Kasumi-1 (cell line): ENCODE measurements at regions not wholly inside any gene's neighbourhood (a gene's known extent, or its start where the extent isn't known, plus 50 kb on each side); places are given as distances from the start of the nearest gene placed in this dataset.
"Not testable (repeated sequence)": the region's sequence is repeated elsewhere in the genome, so short reads cannot be mapped to it uniquely, and the experiment has no call there.

Source experiments
- DNase-seq, 2 experiments: peaks; one replicate each; lab custom pipeline; 2025; lab: John Stamatoyannopoulos, UW

DNA sequence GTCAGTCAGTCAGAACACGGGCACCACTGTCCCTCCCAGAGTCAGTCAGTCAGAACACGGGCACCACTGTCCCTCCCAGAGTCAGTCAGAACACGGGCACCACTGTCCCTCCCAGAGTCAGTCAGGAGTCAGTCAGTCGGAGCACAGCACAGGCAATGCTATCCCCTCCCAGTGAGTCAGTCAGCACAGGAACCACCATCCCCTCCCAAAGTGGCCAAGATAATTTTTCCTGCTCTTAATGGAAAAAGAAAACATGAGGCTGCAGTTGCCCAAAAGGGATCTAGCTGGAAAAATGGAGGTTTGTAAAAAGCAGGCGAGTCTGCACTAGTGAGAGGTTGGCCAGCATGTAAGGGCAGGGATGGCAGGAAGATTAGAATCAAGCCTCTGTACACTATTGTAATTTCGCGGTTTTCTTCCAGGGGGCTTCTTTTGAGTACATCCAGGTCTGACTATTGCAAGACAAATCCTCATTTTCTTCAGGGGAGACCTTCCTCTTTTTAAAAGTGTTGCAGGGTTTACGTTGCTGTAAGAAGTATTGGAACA, 213.8 kb downstream of the SIPA1L2 start:
- peak in 1 of 2 experiments; percentile 6 for DNase-seq

DNA sequence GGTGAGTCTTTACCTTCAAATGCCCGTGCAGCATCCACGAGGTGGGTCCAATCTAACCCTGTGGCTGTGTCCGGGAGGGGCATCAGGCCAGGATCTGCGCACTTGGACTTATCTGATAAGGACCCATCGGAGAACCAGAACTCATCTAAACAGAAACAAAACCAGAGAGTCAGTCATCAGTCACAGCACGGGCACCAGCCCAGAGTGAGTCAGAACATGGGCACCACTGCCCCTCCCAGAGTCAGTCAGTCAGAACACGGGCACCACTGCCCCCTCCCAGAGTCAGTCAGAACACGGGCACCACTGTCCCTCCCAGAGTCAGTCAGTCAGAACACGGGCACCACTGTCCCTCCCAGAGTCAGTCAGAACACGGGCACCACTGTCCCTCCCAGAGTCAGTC, 214.5 kb downstream of the SIPA1L2 start:
- DNase-seq, result not testable (repeated sequence)

DNA sequence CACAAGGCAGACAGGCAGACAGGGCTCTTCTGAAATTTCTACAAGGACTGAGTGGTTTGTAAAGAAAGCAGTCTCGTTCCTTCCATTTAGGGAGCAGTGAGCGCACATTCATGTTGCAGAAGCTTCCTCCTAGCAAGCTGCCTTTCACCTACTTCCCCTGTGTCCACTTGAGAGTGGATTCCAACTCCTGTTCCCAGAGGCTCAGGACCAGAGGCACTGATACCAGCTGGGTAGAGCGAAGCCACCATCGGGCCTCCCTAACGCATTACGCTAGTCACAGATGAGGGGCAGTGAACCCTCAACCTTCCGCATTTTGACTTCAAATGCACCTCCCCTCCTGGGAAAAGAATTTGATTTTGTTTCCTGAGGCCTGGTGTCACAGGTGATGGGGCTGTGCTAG, 215.8 kb downstream of the SIPA1L2 start:
- DNase-seq, result no peak

DNA sequence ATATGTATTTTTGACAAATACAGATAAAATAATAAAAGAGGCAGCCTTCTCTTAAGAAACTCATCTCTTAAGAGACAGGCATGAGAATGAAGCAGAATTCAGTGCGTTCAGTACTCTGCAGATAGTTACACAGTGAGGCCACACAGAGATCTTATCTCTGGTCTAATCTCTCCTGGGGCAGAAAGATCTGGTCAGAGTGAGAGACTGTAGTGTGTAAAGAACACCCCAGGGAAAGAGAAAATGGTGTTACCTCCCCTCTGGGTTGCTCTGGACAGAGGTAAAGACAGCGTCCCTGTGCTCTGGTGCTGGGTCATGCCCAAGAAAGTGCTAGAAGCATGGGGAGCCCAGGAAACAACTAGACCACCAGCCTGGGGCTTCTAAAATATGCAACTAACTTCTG, 216.3 kb downstream of the SIPA1L2 start:
- no peak for DNase-seq

DNA sequence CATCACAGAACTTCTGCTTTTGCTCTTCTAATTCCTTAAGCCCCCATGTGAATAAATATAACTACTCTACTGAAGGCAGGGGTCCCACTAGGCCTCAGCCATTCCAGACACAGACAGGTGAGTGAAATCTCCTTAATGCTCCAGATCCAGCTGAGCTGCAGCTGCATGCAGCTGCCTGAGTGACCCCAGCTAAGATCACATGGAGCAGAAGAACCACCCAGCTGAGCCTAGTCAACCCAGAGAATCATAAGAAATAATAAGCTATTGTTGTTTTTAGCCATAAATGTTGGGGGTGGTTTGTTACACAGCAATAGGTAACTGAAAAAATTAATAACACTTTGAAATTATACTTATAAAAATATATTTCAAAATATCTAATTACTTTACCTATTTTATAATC, 220.3 kb downstream of the SIPA1L2 start:
- no peak for DNase-seq

DNA sequence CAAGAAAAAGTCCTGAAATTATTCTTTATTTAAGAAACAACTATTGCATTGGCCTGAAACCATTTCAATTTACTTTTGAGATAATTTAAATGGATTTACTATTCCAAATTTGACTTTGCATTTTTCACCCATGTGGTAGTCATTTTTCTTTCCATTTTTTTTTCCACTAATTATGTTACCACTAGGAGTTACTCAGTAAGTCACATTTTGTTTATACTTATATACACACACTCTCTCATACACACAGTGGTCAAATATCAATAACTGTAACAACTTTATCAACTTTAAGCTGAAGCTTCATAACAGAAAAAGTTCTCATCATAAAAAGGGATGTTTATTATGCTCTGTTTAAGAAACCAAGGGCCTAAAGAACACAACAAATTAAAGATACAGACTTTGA, 222.8 kb downstream of the SIPA1L2 start:
- no peak for DNase-seq

DNA sequence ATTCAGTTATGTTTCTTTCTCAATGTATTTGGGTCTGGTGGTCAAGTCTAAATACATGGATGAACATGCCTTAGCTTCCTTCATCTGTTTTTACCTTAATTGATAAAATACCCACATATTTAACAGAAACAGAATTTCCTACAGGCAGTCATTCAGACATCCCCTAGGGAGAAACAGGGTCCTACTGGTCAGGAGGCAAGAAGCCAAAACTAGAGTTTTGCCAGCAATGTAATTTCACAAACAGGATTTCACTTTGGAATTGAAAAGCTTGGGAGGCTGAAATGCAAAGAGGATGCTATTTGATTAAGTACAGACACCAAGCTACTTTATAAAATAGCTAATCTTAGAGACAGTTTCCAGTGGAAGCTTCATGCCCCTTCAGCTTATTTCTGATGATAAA, 224.2 kb downstream of the SIPA1L2 start:
- no peak for DNase-seq

DNA sequence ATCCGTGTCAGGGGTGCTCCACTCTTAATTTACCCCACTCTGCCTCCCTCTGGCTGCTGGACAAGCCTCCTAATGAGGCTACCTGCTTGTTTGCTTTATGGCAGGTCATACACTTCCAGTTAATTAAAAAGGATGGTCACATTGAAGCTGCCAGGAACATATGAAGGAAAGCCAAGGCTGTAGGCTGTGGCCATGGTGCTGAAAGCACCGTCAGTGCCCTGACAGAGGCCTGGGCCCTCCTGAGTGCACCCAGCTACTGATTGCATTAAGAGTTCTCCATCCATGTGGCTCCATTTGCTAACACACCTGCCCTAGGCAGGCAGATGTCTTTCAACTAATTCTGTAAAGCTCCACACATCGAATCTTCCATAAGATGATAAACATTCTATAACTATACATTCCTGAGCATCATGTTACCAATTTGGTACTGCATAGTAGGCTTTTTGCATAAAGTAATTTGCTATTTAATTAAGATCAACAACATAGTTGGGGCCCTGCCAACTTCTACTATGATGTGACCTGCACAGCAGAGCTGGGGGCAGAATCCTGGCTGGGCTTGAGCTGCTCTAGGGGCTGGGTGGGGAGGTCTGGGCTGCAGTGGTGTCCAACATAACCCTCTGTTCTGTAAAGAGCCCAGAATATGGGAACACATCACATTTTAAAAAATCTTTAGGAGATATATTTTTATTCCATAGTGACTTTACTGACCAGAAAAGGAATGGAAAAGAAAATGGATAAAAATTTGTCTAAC, 224.8 kb downstream of the SIPA1L2 start:
- no peak for DNase-seq

DNA sequence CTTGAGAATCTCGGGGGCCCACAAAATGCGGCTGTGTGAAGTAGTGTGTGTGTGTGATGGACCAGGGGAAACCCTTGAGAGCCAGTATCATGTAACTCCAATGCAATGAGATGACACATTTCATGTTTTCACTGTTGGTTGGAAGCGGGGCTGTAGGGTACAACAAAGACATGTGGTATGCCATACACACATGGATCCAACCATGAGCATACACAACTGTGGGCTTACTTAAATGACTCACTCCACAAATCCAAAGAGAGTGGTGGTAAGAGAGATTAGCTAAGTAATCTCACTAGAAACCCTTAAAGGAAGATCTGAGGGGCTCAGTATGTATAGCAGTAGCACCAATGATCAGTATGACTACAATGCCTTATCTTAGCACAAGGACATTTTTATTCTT, 225.7 kb downstream of the SIPA1L2 start:
- DNase-seq, result no peak

DNA sequence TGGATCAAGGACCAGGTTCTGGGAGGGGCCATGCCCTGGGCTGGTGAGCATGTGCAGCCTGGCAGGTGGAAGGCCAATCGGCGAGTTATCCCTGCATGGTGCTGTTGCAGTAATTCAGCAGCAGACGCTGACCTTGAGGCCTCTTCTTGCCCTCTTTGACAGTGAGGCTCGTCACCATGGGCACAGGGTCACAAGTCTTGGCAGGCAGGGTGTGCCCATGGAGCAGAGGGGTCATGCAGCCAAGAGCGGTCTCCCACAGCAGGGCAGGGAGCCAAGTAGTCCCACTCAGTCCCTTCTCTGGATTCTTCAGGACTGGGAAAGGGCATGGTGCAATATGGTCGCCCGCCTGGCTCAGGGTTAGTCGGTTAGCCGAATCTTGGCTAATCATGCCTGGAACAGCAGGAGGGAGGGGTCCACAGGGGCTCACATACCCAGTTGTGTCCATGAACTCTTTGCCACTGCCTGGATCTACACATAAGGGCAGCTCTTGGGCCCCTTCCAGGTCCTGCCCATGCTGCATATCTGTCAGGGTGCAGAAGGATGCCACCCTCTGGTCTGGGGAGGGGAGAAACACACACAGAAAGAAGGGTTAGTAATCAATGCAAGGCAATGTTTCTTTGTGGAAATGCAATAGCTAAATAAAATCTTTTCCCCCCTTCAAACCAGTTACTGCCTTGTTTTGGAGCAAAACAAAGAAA, 226.8 kb downstream of the SIPA1L2 start:
- no peak for DNase-seq

DNA sequence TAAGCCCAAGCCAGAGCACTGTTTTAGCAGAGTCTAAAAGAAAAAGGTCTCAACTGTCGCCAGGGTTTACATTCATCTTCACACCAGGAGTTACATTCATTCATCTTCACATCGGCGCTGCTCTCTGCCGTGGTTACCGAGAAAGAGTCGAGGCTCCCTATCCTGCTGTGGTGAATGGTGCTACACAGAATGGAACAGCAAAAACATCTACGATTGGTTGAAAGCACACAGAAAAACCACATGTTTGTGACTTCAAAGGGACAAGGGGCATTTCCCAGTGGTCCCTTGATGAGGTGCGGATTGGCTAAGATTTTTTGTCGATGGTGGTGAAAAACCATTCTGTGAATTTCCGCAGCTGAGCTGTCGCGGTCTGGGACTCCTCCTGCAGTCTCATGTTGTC, 231.1 kb downstream of the SIPA1L2 start:
- no peak for DNase-seq

DNA sequence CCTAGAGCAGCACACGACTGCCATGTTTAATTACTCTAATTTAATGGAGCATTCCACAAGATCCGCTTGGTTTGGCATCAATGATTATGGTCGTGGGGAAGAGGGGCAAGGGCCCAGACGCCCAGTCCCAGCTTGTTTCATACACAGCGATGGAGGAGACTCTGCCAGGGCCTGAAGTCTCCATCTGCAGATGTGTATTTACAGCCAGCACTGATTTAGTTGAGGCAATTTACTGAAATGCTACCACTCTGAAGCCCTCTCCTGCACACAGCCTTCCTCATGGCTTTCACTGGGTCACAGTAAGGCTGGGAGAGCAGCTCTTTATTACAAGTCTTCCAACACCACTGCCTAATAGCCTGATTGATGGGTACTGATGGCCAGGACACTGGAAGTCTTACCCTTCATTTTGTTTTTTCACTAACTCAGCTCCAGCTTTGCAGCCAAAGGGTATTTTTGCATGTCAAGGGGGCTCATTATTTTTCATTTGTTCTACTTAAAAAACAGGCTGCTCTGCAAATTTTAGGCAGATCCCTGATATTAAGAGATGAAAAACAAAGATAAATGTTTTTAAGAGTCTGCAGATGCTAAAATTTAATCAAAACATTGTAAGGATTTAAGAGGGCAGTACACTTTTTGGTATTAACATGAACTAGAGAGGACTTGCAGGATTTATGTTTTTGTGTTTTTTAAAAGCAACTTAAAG, 236.3 kb downstream of the SIPA1L2 start:
- no peak for DNase-seq

DNA sequence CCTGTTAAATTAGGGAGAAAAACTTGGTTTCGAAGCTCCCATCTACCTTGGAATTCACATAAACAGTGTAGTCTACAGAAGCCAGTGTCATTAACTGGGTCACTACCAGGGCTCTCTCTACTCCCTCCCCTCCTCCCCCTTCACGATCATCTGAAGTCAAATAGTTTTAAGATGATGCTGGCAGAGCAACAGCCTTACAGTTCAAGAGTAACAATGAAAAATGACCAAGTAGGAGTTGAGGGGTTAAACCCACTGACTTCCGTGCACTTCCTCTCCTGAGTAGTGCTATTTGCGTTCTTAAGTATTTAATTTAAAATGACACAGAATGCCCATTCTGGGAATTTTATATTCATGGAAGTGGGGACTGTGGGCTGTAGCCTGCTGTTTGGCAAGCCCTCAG, 236.9 kb downstream of the SIPA1L2 start:
- no peak for DNase-seq

DNA sequence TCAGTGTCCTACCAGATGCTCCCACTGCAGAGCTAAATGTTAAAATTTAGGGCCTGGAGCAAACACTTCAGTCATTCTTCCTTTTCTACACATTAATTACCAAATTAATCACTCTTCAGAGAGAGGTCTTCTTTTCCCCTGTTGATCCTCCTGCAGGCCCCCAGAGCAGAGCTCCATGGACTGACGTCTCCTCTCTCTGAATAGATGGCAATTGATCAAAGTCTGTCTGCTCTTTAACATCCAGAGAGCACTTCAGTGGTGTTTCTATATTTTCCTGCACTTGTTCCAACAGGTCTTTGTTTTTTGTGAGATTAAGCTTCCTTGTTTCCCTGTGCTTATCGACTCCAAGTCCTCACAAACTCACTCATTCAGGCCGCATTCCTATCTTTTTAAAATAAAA, 239.3 kb downstream of the SIPA1L2 start:
- no peak for DNase-seq

DNA sequence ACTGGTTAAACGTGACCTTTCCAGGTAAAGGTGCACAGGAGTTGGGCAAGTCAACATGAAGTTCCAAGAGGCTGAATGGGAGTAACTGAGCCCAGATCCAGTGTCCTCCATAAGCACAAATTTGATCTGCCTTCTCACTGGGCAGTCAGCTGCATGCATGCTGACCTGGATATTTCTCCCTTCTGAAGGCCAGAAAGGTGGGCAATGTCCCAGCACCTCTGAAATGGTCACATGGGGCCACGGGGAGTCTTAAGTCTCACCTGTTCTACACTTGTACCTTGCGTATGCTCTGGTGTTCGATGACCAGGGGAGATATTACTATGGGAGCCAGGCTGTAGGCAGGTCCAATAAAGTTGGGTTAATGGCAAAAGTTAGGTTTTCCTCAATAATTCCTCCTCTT, 240.2 kb downstream of the SIPA1L2 start:
- no peak for DNase-seq

DNA sequence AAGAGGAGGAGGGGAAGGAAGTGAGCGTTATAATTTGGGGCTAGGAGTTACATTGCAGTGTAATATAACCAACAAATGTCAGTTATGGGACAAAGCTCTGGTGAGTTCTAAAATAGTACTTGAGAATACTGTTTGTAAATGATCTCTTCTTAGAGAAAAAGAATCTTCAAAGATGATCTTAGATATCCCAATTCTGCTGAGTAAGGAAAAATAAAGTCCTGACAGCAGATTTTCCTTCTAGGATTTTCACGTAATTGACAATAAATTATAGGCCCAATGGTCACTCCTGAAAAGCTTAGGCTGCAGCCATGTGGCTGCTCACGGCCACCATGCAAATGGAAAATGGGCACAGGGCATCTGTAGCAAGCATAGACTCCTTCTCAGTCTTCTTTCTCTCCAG, 241.6 kb downstream of the SIPA1L2 start:
- no peak for DNase-seq

DNA sequence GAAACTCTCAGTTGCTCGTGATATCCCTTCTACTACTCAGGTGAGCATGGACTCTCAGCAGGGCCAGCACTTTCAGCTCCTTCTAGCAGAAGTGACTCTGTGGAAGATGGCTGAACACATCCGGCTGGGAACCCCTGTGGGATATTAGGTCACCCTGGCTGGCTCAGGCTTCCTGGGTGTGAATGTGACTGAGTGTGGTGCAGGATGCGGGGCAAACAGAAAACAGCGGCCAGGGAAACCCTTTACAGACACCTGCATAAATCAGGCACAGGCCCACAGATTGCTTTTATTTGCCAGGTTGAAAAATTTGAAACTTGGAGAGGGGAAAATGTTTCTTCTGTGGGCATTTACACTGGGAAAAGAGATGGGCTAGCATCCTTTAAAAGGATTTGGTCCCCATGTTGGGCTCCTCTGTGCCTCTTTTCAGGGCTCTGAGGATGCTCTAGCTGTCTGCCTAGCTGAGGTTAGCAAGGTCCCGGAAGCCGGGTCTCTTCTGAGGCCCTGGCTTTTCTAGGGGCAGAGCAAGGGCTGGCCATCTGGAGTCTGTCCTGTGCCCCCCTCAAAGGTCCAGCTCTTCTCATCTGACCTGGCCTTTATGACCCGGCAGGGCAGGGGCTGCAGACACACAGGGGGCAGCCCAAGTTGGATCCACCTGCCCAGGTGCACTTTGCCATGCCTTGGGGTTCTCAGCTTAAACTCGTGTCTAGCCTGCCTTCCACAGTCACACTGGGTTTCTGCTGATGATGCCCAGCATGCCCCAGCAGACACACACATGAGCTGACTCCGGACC, 243.0 kb downstream of the SIPA1L2 start:
- DNase-seq, result no peak

DNA sequence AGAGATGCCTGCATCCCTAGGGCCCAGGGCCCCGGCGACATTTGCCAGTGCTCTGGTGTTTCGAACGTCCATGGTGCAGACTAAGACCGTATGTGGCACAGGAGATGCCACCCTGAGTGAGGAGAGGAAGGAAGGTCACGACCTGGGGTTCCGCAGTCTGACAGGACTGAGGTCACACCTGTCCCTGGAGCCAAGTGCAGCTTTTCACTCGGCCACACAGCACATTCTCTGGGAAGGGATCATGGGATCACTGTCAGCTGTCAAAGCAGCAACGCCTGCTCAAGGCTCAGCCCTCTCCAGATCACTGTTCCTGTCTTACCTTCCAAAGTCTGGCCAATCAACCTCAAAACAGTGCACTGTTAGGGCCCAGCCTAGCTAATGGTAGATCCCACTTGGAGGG, 243.6 kb downstream of the SIPA1L2 start:
- DNase-seq, result no peak

DNA sequence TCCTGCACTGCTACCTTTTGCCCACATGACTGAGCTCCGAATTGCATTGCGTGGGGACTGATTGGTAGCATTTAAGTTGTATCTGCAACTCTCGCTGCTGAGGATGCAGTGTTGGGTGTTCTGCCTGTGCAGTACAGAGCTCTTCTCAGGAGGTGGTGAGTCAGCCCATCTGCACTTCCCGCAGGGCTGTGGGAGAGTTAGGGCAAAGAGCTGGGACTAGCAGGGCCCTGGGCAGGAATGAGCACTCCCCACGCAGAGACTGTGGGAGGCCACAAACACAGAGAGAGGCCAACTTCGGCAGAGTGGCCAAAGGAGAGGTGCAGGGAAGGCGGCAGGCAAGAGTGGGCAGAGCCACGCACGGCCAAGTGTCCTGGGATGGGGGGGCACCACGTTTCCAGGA, 244.7 kb downstream of the SIPA1L2 start:
- DNase-seq, result no peak

DNA sequence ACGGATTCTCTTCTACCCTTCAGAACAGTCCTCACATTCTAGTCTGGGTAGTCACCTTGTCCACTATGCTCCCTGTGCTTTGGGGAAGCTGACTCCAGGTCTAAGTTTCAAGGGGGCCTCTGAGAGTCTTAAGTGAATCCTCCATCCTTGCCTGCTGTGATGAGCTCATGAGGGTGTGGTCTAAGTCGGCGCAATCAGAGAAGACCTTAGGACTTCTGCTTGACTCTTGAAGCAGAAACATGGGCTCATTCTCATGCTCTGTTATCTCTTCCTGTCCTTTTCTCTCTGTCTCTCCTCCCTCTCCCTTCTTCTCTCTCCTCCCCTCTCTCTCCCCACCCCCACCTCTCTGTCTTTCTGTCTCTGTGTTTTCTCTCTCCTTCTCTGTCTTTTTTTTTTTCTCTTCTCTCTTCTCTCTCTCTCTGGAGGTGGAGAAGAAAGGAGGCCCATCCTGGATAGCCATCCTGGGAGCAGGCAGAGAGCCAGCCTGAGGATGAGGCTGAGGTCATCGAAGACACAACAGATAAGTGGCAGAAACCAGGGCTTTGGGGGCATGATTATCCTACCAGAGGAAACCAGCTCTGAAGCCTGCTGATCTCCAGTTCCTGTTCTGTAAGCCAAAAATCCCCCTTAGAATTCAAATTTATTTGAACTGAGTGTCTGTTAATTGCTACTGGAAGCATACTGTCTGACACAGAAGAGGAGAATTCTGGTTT, 245.6 kb downstream of the SIPA1L2 start:
- no peak for DNase-seq

DNA sequence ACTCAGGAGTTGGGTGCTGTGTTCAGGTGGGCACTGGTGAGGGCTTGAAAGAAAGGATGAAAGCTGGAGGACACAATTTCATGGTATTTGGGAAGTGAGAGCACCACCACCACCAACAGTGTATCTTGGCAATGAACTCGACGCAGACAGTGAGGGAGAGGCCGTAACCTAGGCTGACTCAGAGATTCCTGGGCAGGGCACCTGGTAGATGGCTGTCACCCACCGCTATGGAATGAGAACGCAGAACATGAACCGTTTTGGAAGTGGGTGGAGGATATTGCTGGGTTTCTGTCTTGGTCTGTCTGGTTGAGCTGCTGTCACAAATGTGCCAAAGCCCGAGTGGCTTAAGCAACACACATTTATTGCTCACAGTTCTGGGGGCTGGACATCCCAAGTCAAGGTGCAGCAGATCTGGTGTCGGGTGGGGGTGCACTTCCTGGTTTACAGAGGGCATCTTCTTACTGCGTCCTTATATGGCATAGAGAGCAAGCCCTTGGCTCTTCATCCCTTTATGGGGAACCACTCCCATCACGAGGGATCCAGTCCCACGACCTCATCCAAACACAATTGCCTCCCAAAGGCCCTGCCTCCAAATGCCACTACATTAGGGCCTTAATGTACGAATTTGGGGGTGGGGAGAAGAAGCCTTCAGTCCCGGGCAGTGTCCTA, 246.3 kb downstream of the SIPA1L2 start:
- DNase-seq, result no peak
